ENCODE measurements at regions not wholly inside any gene's neighbourhood (a gene's known extent, or its start where the extent isn't known, plus 50 kb on each side); places are given as distances from the start of the nearest gene placed in this dataset.

DNA sequence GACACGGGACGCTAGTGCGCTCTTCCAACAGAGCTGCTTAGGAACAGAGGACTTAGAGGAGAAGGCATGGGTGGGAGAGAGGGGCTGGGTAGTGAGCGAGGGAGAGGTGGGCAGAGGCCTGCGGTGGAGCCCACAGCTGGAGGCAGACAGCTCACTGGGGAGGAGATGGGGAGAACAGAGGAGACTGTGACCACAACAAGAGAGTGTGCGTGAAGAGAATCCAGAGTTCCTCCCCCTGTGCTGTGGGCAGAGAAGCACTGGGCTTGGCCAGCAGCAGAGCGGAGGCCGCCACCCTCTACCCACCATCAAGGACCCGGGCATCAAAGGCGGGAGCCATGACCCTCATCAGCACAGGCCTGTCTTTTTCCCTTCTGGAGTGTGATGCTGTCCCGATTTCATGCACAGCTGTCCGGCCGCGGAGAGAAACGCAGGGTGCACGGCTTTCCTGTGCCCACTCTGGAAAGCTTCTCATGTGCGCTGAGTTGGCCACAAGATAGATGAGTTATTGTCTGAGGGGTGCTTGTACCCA lies 228.3 kb upstream of the IRX4 start (continued):
- no peak for TF ChIP-seq CTBP2 (IDR thresholded peaks at IDR 0.05; ENCODE audit: borderline replicate concordance, insufficient read depth, insufficient read length, low read length)
- TF ChIP-seq ZNF274 (IDR thresholded peaks at IDR 0.05; ENCODE audit: borderline replicate concordance, extremely low read depth, low read length), result no peak

Measured in H1 (cell line).